ENCODE measurements at regions not wholly inside any gene's neighbourhood (a gene's known extent, or its start where the extent isn't known, plus 50 kb on each side); places are given as distances from the start of the nearest gene placed in this dataset.

DNA sequence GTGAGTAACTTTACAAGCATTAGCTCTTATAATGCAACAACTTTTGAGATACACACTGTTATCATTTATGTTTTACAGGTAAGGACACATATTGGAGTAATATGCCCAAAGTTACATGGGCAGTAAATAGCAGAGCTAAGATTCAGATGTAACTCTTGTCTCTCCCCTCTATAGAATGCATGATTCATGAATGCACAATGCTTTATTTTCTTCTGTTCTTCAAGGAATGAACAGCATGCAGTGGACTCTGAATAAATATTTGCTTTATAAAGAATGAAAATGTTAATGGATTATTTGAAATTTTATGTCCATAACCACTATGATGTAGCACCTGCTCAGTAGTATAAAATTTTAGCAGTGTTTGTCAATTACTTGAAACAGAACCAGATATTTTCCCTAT lies 629.5 kb downstream of the KCTD16 start:
- DNase-seq (ENCODE audit: low spot score) = no peak

DNA sequence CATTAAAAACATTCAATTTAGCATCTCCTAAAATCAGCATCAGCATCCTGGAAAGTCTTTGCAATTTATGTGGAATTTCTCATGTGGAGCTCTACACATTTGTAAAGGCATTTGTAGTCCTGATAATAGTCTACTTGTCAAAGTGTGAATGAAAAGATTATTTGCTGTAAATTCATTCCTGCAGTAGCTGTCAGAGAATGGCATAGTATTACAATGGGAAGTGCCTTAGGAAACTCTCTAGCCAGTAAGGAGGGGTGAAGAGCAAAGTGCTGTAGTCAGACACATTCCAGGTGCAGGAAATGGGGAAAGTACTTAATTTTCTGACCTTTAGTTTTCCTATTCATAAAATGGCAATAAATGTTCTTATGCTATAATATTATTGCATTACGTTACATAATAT lies 627.9 kb downstream of the KCTD16 start:
- no peak for DNase-seq (ENCODE audit: low spot score)

DNA sequence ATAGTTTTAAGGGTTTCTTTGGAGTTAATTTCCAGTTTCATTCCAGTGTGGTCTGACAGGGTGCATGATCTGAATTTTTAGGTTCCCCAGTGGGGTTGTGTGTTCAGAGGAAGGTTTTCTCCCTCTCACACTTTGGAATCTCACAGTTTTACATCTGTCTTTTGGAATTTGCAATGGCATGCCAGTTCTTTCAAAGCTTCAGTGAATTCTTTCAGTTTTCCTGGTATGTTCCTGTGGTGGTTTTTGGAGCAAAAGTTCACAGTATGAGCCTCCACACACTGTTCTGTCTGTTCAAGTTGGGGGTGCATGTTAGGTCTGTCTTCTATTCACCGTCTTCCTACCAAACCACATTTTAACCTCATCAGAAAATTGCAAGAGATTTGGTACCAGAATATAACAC lies 624.2 kb downstream of the KCTD16 start:
- DNase-seq (ENCODE audit: low spot score) = no peak

DNA sequence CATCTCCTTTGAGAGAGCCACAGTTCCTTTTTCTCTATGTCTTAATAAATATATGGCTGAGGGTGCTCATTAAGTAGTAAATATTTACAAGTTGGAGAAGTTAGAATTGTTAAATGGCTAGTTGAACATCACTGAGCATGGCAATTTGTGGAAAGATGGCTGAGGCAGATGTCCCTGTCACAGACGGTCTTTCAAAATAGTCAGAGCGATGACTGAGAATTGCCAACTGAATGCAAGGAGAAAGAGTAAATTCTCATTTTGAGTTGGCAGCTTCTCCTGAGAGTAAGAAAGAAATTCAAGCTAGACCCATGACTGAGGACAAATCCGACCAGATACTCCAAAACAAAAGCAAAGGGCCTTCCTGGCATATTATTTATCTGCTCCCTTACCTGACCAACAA lies 617.9 kb downstream of the KCTD16 start:
- DNase-seq (ENCODE audit: low spot score) = no peak

DNA sequence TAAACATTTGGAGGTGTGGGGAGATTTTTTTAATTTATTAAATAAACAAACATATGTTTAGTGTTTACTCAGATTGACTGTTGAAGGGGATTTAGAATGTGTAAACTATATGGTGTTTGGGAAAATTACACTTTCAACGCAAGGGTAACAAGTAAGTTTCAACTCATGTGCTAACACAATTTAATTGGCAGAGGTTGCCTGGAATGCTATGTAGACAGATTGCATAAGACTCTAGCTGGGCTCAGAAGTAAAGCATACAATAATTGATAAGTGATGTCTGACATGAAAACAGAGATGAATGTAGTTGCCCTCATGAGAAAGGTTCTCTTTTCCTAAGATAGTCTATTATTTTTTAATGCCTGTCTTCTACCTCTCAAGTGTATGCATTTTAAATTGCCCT lies 617.4 kb downstream of the KCTD16 start:
- DNase-seq (ENCODE audit: low spot score) = no peak

DNA sequence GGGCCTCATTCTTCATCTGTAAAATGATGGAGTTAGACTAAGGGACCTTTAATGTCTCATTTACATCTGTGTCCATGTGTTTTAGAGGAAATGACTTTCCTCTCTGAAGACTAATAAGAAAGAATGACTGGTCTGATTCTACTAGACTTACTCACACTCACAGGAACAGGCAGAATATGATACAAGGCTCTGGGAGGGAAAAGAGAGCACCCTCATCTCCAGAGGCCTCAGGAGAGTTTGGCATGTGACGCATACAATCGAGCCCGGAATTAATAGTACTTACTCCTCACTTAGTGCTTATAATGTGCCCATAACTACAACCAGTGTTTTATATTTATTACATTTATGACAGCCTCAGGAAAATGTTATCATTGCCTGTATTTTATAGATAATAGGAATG lies 608.7 kb downstream of the KCTD16 start:
- DNase-seq (ENCODE audit: low spot score) = no peak

DNA sequence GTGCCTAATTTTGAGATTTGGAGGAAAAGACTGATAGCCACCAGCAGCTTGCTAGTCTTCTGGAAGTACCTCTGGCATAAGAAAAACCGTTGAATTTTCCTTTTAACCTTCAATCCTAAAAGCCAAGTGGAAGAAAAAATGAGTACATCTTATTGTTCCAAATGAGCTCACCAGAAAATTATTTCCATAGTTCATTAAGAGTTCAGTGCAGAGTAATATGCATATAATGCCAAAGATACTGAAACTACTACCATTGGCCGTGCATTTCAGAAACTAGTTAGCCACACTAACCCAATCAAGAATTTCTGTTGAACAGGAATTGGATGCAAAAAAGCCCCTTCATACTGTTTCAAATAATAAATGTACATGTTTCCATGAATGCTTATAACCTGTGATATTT lies 607.9 kb downstream of the KCTD16 start:
- no peak for DNase-seq (ENCODE audit: low spot score)

DNA sequence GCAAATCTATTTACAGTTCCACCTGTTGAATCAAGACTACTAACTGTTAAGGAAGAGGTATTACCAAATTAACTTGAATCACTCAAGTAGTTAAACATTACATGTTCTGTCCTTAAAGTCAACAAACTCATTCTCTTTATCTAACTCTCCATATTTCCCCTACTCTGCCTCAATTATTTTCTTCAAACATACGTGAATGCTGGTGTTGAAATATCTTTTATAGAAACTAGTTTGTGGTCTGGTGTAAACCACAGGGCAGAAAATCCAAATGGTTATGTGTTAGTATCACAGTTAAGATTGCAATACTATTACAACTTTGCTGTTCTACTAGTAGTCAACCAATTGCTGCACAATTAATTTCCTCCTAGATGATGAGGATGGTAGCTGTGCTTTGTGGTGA lies 603.5 kb downstream of the KCTD16 start:
- no peak for DNase-seq (ENCODE audit: low spot score)

DNA sequence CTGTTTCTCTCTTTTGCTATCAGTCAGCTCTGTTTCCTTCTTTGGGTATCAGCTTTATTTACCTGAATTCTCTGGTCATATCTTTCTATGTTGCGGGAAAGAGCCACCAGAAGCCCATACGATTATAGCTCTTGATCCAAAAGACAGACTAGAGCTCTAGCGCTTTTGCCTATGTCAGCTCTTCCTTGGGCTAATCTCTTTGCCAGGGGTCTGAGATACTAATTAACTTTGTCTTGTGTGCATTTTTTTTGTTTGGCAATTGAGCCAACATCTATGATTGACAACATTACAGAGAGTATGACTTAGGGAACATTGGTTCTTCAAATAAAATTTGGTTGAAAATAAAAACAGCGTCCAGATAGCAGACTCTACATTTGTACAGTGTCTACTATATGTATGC lies 603.0 kb downstream of the KCTD16 start:
- DNase-seq (ENCODE audit: low spot score) = no peak

DNA sequence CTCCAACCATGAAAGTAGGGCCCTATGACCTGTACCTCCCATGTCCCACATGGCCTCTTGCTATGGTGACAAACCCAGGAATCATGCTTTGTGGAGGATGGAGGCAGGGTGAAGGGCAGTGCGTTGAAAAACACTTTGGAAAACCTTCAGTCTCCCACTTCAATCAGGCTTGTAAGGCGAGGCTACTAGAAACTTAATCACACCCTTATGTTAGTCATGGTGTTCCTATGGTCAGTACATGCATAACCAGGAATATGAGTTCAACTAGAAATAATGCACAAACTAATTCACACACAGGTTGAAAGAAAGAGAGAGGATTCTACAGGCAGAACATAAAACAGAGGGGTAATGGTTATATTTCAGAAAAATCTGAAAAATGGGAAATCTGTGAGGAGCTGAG lies 601.1 kb downstream of the KCTD16 start:
- no peak for DNase-seq (ENCODE audit: low spot score)

DNA sequence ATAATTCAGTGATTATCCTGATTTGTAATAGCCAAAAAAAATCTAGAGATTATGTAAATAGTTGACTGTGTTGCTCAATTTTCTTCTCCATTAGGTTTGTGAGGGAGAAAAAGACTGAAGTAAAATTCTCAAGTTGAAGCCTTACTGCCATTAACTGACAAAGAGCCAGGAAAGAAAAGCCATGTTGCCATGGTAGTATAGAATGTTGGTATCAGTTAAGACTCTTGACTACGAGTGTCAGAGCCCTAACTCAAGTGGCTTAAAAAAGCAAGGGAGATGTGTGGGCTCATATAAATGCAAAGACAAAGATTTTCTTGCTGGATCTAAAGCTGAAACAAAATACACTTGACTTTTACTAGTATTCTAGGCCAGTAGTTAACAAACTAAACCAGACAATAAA lies 571.7 kb downstream of the KCTD16 start:
- no peak for DNase-seq (ENCODE audit: low spot score)

DNA sequence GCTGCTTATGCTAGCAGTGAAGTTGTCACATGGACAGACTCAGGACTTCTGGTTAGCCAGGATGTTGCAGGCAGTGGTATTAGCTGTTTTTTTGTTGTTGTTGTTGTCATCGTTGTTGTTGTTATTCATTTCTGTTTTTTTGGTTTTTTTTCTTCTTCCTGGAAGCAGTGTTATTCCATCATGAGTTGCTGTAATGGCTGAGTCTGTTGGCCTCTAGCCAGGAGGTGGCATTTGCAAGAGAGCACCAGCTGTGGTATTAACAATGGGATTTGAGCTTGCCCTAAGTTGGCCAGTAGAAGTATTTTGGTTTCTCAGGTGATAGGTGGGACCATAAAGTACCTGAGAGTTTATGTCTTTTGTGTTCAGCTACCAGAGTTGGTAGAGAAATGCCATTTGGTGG lies 561.1 kb downstream of the KCTD16 start:
- DNase-seq (ENCODE audit: low spot score) = no peak

DNA sequence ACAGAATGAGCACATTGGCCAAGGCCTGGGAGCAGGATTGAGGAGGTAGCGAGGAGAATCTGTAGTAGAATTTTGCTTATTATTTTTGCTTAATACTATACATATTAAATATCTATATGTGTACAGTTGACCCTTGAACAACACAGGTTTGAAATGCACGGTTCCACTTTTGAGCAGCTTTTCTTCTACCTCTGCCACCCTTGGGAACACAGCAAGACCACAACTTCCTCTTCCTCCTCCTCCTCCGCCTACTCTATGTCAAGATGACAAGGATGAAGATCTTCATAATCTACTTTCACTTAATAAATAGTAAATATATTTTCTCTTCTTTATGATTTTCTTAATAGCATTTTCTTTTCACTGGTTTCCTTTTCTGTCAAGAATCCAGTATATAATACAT lies 541.4 kb downstream of the KCTD16 start:
- DNase-seq (ENCODE audit: low spot score) = no peak

DNA sequence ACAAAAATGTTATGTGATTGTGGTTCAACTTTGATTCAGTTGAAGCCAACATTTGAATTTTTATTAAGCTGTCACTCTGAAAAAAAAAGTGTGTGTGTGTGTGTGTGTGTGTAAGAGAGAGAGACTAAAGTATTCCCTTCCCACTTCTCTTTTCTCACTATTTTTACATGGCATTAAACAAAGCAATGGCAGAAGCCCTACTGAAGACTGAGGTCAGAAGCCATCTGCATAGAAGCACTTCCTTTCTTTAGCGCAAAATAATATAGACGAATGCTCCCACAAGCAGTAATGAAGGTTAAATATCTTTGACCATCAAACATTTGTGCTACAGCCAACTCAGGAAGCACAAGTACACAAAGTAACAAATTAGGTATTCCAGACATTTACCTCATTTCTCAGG lies 540.5 kb downstream of the KCTD16 start:
- no peak for DNase-seq (ENCODE audit: low spot score)

DNA sequence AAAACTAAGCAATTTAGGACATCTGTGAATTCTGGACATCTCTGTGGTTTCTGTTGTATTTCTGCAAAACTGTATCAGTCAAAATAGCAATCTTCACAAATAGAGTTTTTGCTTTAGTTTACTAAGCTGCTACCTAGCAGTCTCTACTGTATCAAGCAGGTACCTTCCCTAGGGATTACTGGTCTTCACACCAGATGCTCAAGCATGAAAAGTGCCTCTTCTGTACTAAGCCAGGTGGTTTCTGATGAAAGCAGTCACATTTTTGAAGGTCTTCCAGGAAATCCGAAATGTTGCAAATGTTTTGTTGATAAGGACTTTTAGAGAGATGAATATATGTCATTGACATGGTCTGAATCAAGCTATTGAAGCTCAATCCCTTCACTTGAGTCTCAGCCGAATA lies 540.0 kb downstream of the KCTD16 start:
- DNase-seq (ENCODE audit: low spot score) = no peak

DNA sequence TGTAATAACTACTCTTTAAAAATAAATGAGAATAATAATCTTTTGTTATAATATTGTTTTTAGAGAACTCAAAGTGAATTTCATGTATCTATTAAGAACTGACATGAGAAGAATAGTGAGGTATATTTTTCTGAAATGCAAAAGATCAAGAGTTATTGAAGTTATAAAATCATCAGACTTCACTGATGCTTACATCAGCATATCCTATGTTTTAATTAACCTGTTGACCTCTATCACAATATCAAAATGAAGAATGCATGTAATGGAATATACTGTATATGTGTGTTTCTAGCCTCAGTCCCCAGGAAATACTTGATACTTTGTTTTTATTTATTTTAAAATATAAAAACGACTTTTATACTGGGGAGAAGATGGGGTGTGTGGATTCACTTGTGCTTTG lies 533.1 kb downstream of the KCTD16 start:
- DNase-seq (ENCODE audit: low spot score) = no peak

DNA sequence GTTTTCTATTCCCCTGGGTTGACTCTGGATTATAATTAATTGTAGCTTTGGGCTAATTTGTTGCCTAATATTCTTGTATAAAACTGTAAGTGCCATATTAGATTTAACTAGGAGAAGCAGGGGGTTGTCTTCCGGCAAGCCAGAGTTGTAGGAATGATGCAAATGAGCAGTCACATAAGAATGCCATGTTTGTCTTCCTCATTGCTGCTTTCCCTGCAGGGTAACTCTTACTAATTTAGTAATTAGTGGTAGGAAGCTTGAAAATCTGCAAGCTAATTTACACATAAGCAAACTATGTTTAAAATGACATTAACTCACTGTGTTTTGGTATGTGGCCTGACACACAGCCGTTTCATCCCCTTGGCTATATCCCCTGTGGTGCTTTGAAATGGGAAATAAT lies 527.8 kb downstream of the KCTD16 start:
- DNase-seq (ENCODE audit: low spot score) = no peak

DNA sequence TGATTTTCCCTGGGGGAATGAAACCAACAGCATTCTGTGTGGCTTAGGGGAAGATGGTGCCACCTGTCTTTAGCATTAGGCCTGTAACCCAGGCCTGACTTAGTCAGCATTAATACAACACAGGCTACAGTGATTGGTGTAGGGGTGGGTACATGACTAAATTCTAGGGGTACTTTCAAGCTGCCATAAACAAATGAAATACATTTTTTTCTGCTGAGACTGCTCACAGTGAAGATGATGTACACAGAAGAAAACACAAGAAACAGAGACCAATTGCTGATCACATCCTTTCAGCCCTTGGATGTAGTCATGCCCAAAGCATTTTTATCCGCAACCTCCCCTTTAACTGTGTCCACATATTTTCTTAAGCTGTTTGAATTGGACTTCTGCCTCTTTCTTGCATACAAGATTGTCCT lies 527.2 kb downstream of the KCTD16 start:
- DNase-seq (ENCODE audit: low spot score) = no peak

DNA sequence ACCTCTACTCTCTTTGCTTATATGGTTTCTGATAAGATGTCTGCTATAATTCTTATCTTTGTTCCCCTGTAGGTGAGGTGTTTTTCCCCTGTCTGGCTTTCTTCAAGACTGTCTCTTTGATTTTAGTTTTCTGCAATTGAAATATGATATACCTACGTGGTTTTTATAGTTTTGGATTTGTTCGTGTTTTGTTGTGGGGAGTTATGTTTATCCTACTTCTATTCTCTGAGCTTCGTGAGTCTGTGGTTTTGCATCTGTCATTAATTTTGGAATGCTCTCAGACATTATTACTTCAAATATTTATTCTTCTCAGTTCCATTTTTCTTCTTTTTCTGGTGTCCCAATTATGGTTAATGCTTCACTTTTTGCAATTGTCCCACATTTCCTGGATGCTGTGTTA lies 521.3 kb downstream of the KCTD16 start:
- DNase-seq (ENCODE audit: low spot score) = no peak

DNA sequence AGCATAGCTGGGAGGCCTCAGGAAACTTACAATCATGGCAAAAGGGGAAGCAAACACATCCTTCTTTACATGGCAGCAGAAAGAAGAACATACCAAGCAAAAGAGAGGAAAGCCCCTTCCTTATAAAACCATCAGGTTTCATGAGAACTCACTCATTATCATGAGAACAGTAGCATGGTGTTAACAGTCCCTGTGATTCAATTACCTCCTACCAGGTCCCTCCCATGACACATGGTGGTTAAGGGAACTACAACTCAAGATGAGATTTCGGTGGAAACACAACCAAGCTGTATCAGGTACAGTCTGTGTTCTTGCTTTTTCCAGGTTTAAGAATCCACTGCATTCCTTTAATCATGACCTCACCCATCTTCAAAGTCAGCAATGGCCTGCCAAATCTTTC lies 514.2 kb downstream of the KCTD16 start:
- no peak for DNase-seq (ENCODE audit: low spot score)

DNA sequence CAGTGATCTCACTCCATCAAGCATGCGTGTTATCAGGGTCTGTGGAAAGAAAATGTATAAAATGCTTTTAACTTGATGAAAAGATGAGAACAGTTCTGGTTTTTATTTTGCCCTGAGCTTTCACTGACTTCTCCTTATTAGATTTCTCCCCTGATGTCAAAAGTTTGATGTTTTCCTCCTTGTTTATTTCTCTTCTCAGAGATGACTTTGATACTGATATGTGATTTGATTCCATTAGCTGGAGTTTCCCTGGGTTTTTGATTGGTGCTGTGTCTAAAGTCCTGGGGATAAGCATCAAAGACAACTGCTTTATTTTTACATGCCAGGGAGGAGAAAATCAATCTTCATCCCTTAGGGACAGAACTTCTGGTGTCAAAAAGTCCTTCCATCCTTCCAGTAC lies 510.0 kb downstream of the KCTD16 start:
- DNase-seq (ENCODE audit: low spot score) = no peak

DNA sequence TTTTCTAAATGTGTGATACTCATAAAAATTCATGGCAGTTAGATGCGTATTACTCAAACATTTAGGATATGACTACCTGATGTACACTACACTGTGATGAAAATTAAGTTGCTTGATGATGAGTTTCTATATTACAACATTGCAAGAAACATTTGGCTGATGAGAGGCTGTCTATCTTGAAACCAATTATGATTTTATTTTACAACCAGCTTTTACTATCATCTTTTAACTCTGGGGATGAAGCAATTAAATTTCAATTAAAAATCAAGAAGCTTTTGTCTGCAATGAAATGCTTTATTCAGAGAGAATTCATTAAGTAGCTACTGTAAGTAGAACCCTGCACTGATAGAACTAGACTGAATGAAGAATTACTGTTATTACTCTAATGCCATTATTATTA lies 500.4 kb downstream of the KCTD16 start:
- no peak for DNase-seq (ENCODE audit: low spot score)

DNA sequence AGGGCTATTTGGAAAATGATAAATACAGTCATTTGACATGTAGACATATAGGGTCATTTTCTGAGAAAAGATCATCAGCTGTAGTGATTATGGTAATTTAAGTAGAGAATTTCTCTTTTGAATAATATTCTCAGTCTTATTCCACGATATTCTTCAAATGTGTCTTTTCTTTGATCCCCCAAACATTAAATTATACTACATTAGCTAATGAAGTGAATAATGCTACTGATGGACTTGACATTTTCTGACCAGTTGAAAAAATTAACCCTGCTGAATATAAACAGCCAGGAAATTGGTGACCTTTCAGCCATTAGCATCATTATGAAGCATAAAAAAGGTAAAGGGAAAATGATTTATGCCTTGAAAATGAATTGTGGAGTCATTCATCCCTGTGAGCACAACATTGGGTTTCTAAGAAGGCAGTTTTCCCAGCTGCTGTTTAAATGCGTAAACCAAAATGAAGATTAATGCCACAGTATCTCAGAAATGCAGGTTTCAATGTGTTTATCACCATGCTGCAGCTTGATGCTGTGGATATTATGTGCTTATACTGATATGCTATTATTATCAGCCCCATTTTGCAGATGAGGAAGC lies 489.1 kb downstream of the KCTD16 start:
- no peak for DNase-seq (ENCODE audit: low spot score)

DNA sequence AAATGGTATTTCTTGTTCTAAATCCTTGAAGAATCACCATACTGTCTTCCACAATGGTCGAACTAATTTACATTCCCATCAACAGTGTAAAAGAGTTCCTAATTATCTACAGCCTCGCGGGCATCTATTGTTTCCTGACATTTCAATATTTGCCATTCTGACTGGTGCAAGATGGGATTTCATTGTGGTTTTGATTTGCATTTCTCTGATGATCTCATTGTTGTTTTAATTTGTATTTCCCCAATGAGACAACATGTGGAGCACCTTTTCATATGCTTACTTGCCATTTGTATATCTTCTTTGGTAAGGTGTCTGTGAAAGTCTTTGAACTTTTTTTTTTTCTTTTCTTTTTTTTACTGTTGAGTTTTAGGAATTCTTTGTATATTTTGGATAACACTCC lies 473.6 kb downstream of the KCTD16 start:
- DNase-seq (ENCODE audit: low spot score) = no peak

DNA sequence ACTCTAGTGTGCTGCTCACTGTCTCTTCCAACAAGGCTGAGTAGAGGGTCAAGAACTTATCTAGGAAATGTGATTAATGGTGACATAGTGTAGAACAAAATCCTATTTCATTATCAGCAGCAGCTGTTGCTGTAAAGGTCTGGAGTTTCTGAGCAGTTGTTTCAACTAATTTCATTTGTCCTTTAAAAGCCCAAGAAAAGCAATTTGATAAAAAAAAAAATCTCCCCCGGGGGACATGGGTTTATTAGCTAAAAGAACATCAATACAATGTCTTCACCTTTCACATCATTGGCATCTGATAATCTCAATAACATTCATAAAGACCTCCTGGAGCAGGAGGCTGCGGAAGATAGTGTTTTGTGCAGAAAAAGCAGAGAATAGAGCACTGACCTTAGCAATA lies 468.1 kb downstream of the KCTD16 start:
- no peak for DNase-seq (ENCODE audit: low spot score)
